GM19240 (cell line): ENCODE measurements at regions not wholly inside any gene's neighbourhood (a gene's known extent, or its start where the extent isn't known, plus 50 kb on each side); places are given as distances from the start of the nearest gene placed in this dataset.

ENCODE experiments used
- DNase-seq: peaks from one replicate; pipeline ENCODE4 v3.0.0; 2011; ENCODE audit warnings: low spot score; ENCODE audit not compliant: insufficient read length

GRCh38 chr13:91273675-91274074 is 73.8 kb upstream of the MIR17HG start:
- DNase-seq, result no peak

GRCh38 chr13:91277013-91277676 is 70.3 kb upstream of the MIR17HG start:
- DNase-seq, result no peak

- DNase-seq, result no peak
These were observed 69.2 kb upstream of the MIR17HG start for GRCh38 chr13:91278291-91278690.

- no peak for DNase-seq
These were observed 68.6 kb upstream of the MIR17HG start for GRCh38 chr13:91278888-91279287.

GRCh38 chr13:91280801-91281200 is 66.7 kb upstream of the MIR17HG start:
- DNase-seq, result no peak

GRCh38 chr13:91284335-91284734 is 63.2 kb upstream of the MIR17HG start:
- DNase-seq, result no peak

- DNase-seq, result no peak
These were observed 61.2 kb upstream of the MIR17HG start for GRCh38 chr13:91286317-91286716.

GRCh38 chr13:91291078-91291477 is 56.4 kb upstream of the MIR17HG start:
- DNase-seq, result no peak

- DNase-seq, result no peak
These were observed 54.8 kb upstream of the MIR17HG start for GRCh38 chr13:91292630-91293221.

- no peak for DNase-seq
These were observed 51.6 kb upstream of the MIR17HG start for GRCh38 chr13:91295712-91296410.

GRCh38 chr13:91297503-91297902 is 50.0 kb upstream of the MIR17HG start:
- DNase-seq, result no peak
